HCT116 (cell line): ENCODE measurements at regions not wholly inside any gene's neighbourhood (a gene's known extent, or its start where the extent isn't known, plus 50 kb on each side); places are given as distances from the start of the nearest gene placed in this dataset.

ENCODE experiments used
- CBX3 ChIP-seq: IDR thresholded peaks from 2 replicates; pipeline ENCODE4 v1.6.1; 2012; ENCODE audit warnings: low read depth
- ELF1 ChIP-seq: IDR thresholded peaks from 2 replicates; pipeline ENCODE4 v1.6.1; 2012; ENCODE audit warnings: low read depth, borderline replicate concordance
- EZH2 ChIP-seq: fragments of 200-600 bp; sonication (generic); IDR thresholded peaks from 2 replicates; pipeline ENCODE4 v1.6.1; 2017; ENCODE audit warnings: antibody characterized with exemption, mixed run types
- JUND ChIP-seq: IDR thresholded peaks from 2 replicates; pipeline ENCODE4 v1.6.1; 2012
- POLR2A ChIP-seq: IDR thresholded peaks from 2 replicates; pipeline ENCODE4 v1.7.0; 2011; ENCODE audit warnings: borderline replicate concordance; ENCODE audit not compliant: insufficient read depth, insufficient read length; ENCODE audit errors: extremely low read depth
- POLR2AphosphoS5 ChIP-seq: IDR thresholded peaks from 2 replicates; pipeline ENCODE4 v1.6.1; 2011; ENCODE audit warnings: mild to moderate bottlenecking, low read depth, low read length, moderate library complexity
- RAD21 ChIP-seq: IDR thresholded peaks from 2 replicates; pipeline ENCODE4 v1.6.1; 2012; ENCODE audit warnings: low read depth, mild to moderate bottlenecking
- YY1 ChIP-seq: IDR thresholded peaks from 2 replicates; pipeline ENCODE4 v1.6.1; 2011; ENCODE audit warnings: low read length, low read depth, moderate library complexity, mild to moderate bottlenecking; ENCODE audit not compliant: insufficient replicate concordance; ENCODE audit errors: extremely low read depth
- ZFX ChIP-seq: fragments of 450-650 bp; IDR thresholded peaks from 2 replicates; pipeline ENCODE4 v1.6.1; 2017
- TF ChIP-seq, protein P1 (sequence below), 3 experiments: fragments of 200-600 bp in 1 of 3; sonication (generic) in 1 of 3; IDR thresholded peaks in 2 of 3; conservative IDR thresholded peaks in 1 of 3; 2 replicates each; pipeline ENCODE4 v1.5.1; 2012 to 2017; ENCODE audit warnings: low read depth in 2 of 3, low read length in 2 of 3, antibody characterized with exemption in 1 of 3, borderline replicate concordance in 1 of 3, control low read depth in 1 of 3, mild to moderate bottlenecking in 1 of 3, mixed read lengths in 1 of 3, mixed run types in 1 of 3, moderate library complexity in 1 of 3; ENCODE audit not compliant: insufficient read depth in 1 of 3
- TF ChIP-seq, protein P2 (sequence below): IDR thresholded peaks from 2 replicates; pipeline ENCODE4 v1.6.1; 2012; ENCODE audit warnings: low read depth
- TF ChIP-seq, protein P3 (sequence below): IDR thresholded peaks from 2 replicates; pipeline ENCODE4 v1.6.1; 2012

DNA sequence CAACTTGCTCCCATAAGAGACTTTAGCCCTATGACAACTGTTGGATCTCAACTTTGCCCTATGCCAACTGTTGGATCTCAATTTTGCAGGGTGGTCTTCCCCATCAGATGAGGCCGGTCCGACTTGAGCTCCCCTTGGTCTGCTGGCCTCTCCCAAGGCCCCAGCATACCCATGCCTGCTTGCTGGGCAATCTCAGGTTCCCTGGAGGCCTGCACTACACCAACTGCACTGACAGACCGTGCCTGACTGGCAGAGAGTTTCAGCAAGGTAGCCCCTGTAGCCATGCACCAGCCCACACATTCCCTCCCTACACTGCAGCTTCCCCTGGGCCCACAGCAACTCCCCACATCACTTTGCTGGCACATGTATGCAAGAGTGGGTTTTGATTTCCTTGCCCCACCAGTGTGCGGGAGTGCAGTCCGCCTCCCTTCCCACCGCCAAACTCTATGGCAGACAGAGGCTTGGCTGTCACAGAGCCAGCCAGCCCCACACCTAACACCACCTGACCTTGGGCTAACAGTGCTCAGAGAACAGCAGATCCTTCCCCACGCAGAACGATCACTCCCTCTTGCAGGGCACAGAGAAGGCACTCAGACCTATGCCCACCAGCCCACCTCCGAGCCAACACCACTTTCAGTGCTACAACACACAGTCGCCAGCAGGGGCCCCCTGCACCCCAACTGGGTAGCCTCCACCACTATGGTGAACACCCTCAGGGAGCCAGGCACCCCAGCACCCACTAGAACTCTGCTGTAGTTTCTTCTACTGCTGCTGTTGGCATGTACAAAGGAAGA, 279.9 kb upstream of the COX7C start:
- TF ChIP-seq POLR2A (no peak), JUND (no peak), POLR2AphosphoS5 (no peak), EZH2 (no peak), ZFX (no peak), RAD21 (no peak), YY1 (no peak), ELF1 (no peak), CBX3 (no peak)
- TF ChIP-seq, protein P1, sequence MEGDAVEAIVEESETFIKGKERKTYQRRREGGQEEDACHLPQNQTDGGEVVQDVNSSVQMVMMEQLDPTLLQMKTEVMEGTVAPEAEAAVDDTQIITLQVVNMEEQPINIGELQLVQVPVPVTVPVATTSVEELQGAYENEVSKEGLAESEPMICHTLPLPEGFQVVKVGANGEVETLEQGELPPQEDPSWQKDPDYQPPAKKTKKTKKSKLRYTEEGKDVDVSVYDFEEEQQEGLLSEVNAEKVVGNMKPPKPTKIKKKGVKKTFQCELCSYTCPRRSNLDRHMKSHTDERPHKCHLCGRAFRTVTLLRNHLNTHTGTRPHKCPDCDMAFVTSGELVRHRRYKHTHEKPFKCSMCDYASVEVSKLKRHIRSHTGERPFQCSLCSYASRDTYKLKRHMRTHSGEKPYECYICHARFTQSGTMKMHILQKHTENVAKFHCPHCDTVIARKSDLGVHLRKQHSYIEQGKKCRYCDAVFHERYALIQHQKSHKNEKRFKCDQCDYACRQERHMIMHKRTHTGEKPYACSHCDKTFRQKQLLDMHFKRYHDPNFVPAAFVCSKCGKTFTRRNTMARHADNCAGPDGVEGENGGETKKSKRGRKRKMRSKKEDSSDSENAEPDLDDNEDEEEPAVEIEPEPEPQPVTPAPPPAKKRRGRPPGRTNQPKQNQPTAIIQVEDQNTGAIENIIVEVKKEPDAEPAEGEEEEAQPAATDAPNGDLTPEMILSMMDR (IDR thresholded peaks at IDR 0.05 in 2 of 3, conservative IDR thresholded peaks at IDR 0.05 in 1 of 3; ENCODE audit: borderline replicate concordance in 1 of 3, insufficient read depth in 1 of 3, low read depth in 2 of 3, low read length in 2 of 3) = no peak
- TF ChIP-seq, protein P2, sequence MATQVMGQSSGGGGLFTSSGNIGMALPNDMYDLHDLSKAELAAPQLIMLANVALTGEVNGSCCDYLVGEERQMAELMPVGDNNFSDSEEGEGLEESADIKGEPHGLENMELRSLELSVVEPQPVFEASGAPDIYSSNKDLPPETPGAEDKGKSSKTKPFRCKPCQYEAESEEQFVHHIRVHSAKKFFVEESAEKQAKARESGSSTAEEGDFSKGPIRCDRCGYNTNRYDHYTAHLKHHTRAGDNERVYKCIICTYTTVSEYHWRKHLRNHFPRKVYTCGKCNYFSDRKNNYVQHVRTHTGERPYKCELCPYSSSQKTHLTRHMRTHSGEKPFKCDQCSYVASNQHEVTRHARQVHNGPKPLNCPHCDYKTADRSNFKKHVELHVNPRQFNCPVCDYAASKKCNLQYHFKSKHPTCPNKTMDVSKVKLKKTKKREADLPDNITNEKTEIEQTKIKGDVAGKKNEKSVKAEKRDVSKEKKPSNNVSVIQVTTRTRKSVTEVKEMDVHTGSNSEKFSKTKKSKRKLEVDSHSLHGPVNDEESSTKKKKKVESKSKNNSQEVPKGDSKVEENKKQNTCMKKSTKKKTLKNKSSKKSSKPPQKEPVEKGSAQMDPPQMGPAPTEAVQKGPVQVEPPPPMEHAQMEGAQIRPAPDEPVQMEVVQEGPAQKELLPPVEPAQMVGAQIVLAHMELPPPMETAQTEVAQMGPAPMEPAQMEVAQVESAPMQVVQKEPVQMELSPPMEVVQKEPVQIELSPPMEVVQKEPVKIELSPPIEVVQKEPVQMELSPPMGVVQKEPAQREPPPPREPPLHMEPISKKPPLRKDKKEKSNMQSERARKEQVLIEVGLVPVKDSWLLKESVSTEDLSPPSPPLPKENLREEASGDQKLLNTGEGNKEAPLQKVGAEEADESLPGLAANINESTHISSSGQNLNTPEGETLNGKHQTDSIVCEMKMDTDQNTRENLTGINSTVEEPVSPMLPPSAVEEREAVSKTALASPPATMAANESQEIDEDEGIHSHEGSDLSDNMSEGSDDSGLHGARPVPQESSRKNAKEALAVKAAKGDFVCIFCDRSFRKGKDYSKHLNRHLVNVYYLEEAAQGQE = no peak
- TF ChIP-seq, protein P3, sequence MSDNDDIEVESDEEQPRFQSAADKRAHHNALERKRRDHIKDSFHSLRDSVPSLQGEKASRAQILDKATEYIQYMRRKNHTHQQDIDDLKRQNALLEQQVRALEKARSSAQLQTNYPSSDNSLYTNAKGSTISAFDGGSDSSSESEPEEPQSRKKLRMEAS = no peak
